NCI-H1092 treated with DMSO at 0.1 percent for 48 hours (cell line): ENCODE measurements at regions not wholly inside any gene's neighbourhood (a gene's known extent, or its start where the extent isn't known, plus 50 kb on each side); places are given as distances from the start of the nearest gene placed in this dataset.

Experiments used
- DNase-seq: peaks from one replicate; lab custom pipeline; 2025; lab: John Stamatoyannopoulos, UW

- no peak for DNase-seq
These were observed 1416.1 kb downstream of the TBC1D22A start for GRCh38 chr22:48178536-48178935.

GRCh38 chr22:48177631-48178030 lies 1415.2 kb downstream of the TBC1D22A start:
- no peak for DNase-seq

GRCh38 chr22:48175721-48176120 lies 1413.3 kb downstream of the TBC1D22A start:
- DNase-seq = no peak

GRCh38 chr22:48173773-48174160 lies 1411.3 kb downstream of the TBC1D22A start:
- DNase-seq = no peak

- no peak for DNase-seq
These were observed 1410.8 kb downstream of the TBC1D22A start for GRCh38 chr22:48173061-48173772.

- no peak for DNase-seq
These were observed 1408.8 kb downstream of the TBC1D22A start for GRCh38 chr22:48171271-48171691.

- DNase-seq = no peak
These were observed 1406.8 kb downstream of the TBC1D22A start for GRCh38 chr22:48169227-48169626.

- no peak for DNase-seq
These were observed 1404.8 kb downstream of the TBC1D22A start for GRCh38 chr22:48167238-48167637.

- no peak for DNase-seq
These were observed 1398.8 kb downstream of the TBC1D22A start for GRCh38 chr22:48161298-48161697.

GRCh38 chr22:48157676-48158075 lies 1395.2 kb downstream of the TBC1D22A start:
- no peak for DNase-seq

GRCh38 chr22:48156603-48157355 lies 1394.3 kb downstream of the TBC1D22A start:
- no peak for DNase-seq

- no peak for DNase-seq
These were observed 1393.0 kb downstream of the TBC1D22A start for GRCh38 chr22:48155446-48155845.

- no peak for DNase-seq
These were observed 1392.4 kb downstream of the TBC1D22A start for GRCh38 chr22:48154943-48155240.

- no peak for DNase-seq
These were observed 1391.9 kb downstream of the TBC1D22A start for GRCh38 chr22:48154169-48154942.

- DNase-seq = peak; percentile 70
These were observed 1391.3 kb downstream of the TBC1D22A start for GRCh38 chr22:48153726-48154125.

- no peak for DNase-seq
These were observed 1390.5 kb downstream of the TBC1D22A start for GRCh38 chr22:48152916-48153315.

- DNase-seq = no peak
These were observed 1389.8 kb downstream of the TBC1D22A start for GRCh38 chr22:48152164-48152775.

- DNase-seq = no peak
These were observed 1389.2 kb downstream of the TBC1D22A start for GRCh38 chr22:48151641-48152040.

GRCh38 chr22:48147831-48148230 lies 1385.4 kb downstream of the TBC1D22A start:
- DNase-seq = no peak

- DNase-seq = no peak
These were observed 1385.0 kb downstream of the TBC1D22A start for GRCh38 chr22:48147404-48147803.

- peak; percentile 43 for DNase-seq
These were observed 1384.0 kb downstream of the TBC1D22A start for GRCh38 chr22:48146426-48146825.

- DNase-seq = no peak
These were observed 1383.3 kb downstream of the TBC1D22A start for GRCh38 chr22:48145738-48146137.
